Keratinocyte (primary cell): ENCODE measurements at regions not wholly inside any gene's neighbourhood (a gene's known extent, or its start where the extent isn't known, plus 50 kb on each side); places are given as distances from the start of the nearest gene placed in this dataset.
A peak's percentile ranks its signal among the peaks of the same experiment; 100 is the strongest.

Experiments used
- DNase-seq: peaks from one replicate; pipeline ENCODE4 v3.0.0-alpha.2; 2011; ENCODE audit warnings: low read depth, missing footprints, low spot score
- FAIRE-seq: peaks from 2 replicates; lab custom pipeline; 2011; peaks lifted over from hg19 to GRCh38; lab: Jason Lieb, UNC
- H2AFZ ChIP-seq: 2 replicates; pipeline ENCODE4 v1.6.0; 2012; ENCODE audit warnings: low read length, control low read depth, inconsistent platforms; ENCODE audit not compliant: control insufficient read depth
- H3K27ac ChIP-seq: 2 replicates; pipeline ENCODE4 v1.5.1; 2011; ENCODE audit warnings: low read length; ENCODE audit not compliant: control insufficient read depth, insufficient read depth
- H3K27me3 ChIP-seq: 3 replicates; pipeline ENCODE4 v1.6.0; 2011; ENCODE audit warnings: low read length; ENCODE audit not compliant: control insufficient read depth, insufficient read depth; ENCODE audit errors: extremely low read depth
- H3K36me3 ChIP-seq, 2 experiments: 2 replicates in 1 of 2; 3 replicates in 1 of 2; pipeline ENCODE4 v1.5.1; 2011; ENCODE audit warnings: low read length in 2 of 2, mild to moderate bottlenecking in 1 of 2; ENCODE audit not compliant: control insufficient read depth in 2 of 2, insufficient read depth in 2 of 2; ENCODE audit errors: extremely low read depth in 1 of 2
- H3K4me1 ChIP-seq: 3 replicates; pipeline ENCODE4 v1.5.1; 2011; ENCODE audit warnings: low read length; ENCODE audit not compliant: control insufficient read depth, insufficient read depth; ENCODE audit errors: extremely low read depth
- H3K4me2 ChIP-seq: 3 replicates; pipeline ENCODE4 v1.6.0; 2011; ENCODE audit warnings: low read depth, low read length; ENCODE audit not compliant: control insufficient read depth, insufficient read depth; ENCODE audit errors: extremely low read depth
- H3K4me3 ChIP-seq, 3 experiments: fragments of 200-600 bp in 1 of 3; sonication (generic) in 1 of 3; 2 replicates in 2 of 3; 3 replicates in 1 of 3; pipeline ENCODE4 v1.5.1; 2011 to 2016; ENCODE audit warnings: low read length in 3 of 3, mild to moderate bottlenecking in 3 of 3, control low read depth in 2 of 3, inconsistent platforms in 1 of 3, low read depth in 1 of 3, mixed read lengths in 1 of 3, mixed run types in 1 of 3, moderate library complexity in 1 of 3; ENCODE audit not compliant: control insufficient read depth in 2 of 3, insufficient read depth in 2 of 3; ENCODE audit errors: extremely low read depth in 1 of 3
- H3K79me2 ChIP-seq: 2 replicates; pipeline ENCODE4 v1.6.0; 2012; ENCODE audit warnings: low read length; ENCODE audit not compliant: control insufficient read depth, insufficient read depth
- H3K9ac ChIP-seq: 3 replicates; pipeline ENCODE4 v1.6.0; 2011; ENCODE audit warnings: low read length; ENCODE audit not compliant: control insufficient read depth, insufficient read depth; ENCODE audit errors: extremely low read depth
- H3K9me1 ChIP-seq: 3 replicates; pipeline ENCODE4 v1.6.0; 2011; ENCODE audit warnings: low read length; ENCODE audit not compliant: control insufficient read depth, insufficient read depth; ENCODE audit errors: extremely low read depth
- H3K9me3 ChIP-seq: 2 replicates; pipeline ENCODE4 v1.5.1; 2012; ENCODE audit warnings: low read depth, low read length; ENCODE audit not compliant: control insufficient read depth
- H4K20me1 ChIP-seq: 3 replicates; pipeline ENCODE4 v1.6.0; 2011; ENCODE audit warnings: low read length; ENCODE audit not compliant: control insufficient read depth, insufficient read depth; ENCODE audit errors: extremely low read depth
- EZH2 ChIP-seq: IDR thresholded peaks from one replicate; pipeline ENCODE4 v1.6.1; 2012; ENCODE audit warnings: inconsistent platforms, mild to moderate bottlenecking, low read length, moderate library complexity
- dilution Hi-C: fragments of 300-500 bp; cut with MboI; formaldehyde crosslinking; loops from one replicate; pipeline ENCODE4 v1.7.0; 2020; ENCODE audit warnings: low sequenced_read_pairs; ENCODE audit not compliant: extremely low pct_ligation_motif_present
- TF ChIP-seq, protein P1 (sequence below), 3 experiments: IDR thresholded peaks in 1 of 3; conservative IDR thresholded peaks in 1 of 3; optimal IDR thresholded peaks in 1 of 3; 2 replicates in 2 of 3; 3 replicates in 1 of 3; pipeline versions ENCODE3 to v1.5.1; 2011; ENCODE audit warnings: low read length in 3 of 3, mild to moderate bottlenecking in 3 of 3, moderate library complexity in 2 of 3, control low read depth in 1 of 3, inconsistent platforms in 1 of 3; ENCODE audit not compliant: insufficient read depth in 2 of 3; ENCODE audit errors: extremely low read depth in 1 of 3

DNA sequence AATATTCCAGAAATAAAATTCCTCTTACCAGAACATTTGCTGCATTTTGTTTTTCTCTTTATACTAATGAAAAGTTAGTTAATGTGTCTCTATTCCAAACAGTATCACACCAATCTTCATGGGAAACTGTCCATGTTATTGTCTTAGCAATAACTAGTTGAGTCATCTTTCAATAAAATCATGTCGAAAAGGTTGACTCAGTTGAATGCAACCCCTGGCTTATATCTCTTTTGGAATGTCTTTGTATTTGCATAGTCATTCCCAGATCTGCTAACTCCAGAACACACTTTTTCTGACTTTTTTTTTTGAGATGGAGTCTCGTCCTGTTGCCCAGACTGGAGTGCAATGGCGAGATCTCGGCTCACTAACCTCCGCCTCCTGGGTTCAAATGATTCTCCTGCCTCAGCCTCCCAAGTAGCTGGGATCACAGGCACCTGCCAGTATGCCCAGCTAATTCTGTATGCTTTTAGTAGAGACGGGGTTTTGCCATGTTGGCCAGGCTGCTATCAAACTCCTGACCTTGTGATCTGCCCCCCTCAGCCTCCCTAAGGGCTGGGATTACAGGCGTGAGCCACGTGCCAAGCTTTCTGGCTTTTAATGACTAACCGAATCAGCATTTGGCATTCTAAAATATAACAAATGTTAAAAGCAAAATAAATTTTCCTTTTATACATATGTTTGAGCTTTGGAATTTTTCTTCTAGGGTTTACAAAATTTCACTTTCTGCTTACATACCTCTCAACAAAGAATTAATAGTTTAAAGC is 133.2 kb upstream of the GULP1 start:
- dilution Hi-C loops: no loop called here
- TF ChIP-seq, protein P1, sequence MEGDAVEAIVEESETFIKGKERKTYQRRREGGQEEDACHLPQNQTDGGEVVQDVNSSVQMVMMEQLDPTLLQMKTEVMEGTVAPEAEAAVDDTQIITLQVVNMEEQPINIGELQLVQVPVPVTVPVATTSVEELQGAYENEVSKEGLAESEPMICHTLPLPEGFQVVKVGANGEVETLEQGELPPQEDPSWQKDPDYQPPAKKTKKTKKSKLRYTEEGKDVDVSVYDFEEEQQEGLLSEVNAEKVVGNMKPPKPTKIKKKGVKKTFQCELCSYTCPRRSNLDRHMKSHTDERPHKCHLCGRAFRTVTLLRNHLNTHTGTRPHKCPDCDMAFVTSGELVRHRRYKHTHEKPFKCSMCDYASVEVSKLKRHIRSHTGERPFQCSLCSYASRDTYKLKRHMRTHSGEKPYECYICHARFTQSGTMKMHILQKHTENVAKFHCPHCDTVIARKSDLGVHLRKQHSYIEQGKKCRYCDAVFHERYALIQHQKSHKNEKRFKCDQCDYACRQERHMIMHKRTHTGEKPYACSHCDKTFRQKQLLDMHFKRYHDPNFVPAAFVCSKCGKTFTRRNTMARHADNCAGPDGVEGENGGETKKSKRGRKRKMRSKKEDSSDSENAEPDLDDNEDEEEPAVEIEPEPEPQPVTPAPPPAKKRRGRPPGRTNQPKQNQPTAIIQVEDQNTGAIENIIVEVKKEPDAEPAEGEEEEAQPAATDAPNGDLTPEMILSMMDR (optimal IDR thresholded peaks at IDR 0.05 in 1 of 3, IDR thresholded peaks at IDR 0.05 in 1 of 3, conservative IDR thresholded peaks at IDR 0.05 in 1 of 3; ENCODE audit: extremely low read depth in 1 of 3, insufficient read depth in 2 of 3, low read length in 3 of 3): no peak
- TF ChIP-seq EZH2: no peak
- DNase-seq: no peak
- Histone ChIP-seq H3K4me1 (no peaks in the 10 kb centered on the region), H3K27me3 (no peaks in the 10 kb centered on the region), H3K4me3 (no peak overlapping the region), H3K4me2 (no peak overlapping the region), H3K9me3 (no peaks in the 10 kb centered on the region), H4K20me1 (no peaks in the 10 kb centered on the region), H3K36me3 (no peaks in the 10 kb centered on the region), H3K9me1 (no peaks in the 10 kb centered on the region), H3K79me2 (no peaks in the 10 kb centered on the region), H2AFZ (no peak overlapping the region), H3K9ac (no peak overlapping the region), H3K27ac (no peak overlapping the region)
- peak; percentile 9 for FAIRE-seq

DNA sequence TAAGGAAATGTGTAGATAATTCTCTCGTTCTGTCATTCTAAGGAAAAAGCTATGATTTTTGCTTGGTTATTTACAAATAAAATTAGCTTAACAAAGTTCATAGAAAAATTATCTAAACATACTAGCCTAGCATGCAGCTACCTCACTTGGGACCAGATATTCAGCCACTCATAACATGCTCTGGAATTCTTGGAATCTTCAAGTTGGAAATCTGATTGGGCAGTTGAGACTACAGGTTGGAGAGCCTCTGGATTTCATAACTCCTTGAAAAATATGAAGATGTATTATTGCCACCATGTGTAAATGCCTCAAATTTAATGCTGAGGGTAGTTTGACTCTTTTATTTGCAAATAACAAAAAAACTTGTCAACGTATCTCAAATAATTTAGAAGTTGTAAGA is 132.2 kb upstream of the GULP1 start:
- H3K36me3 ChIP-seq: no peaks in the 10 kb centered on the region
- H3K9ac ChIP-seq: no peak overlapping the region
- dilution Hi-C loops: no loop called here
- no peaks in the 10 kb centered on the region for H3K4me1 ChIP-seq
- H2AFZ ChIP-seq: no peak overlapping the region
- no peak for FAIRE-seq
- no peaks in the 10 kb centered on the region for H3K79me2 ChIP-seq
- H3K9me3 ChIP-seq: no peaks in the 10 kb centered on the region
- H4K20me1 ChIP-seq: no peaks in the 10 kb centered on the region
- no peak for DNase-seq
- no peaks in the 10 kb centered on the region for H3K27me3 ChIP-seq
- H3K9me1 ChIP-seq: no peaks in the 10 kb centered on the region
- no peak overlapping the region for H3K27ac ChIP-seq
- H3K4me3 ChIP-seq: no peak overlapping the region
- TF ChIP-seq, protein P1 (optimal IDR thresholded peaks at IDR 0.05 in 1 of 3, IDR thresholded peaks at IDR 0.05 in 1 of 3, conservative IDR thresholded peaks at IDR 0.05 in 1 of 3; ENCODE audit: extremely low read depth in 1 of 3, insufficient read depth in 2 of 3, low read length in 3 of 3): no peak
- TF ChIP-seq EZH2: no peak
- no peak overlapping the region for H3K4me2 ChIP-seq
